ENCODE measurements at regions not wholly inside any gene's neighbourhood (a gene's known extent, or its start where the extent isn't known, plus 50 kb on each side); places are given as distances from the start of the nearest gene placed in this dataset.

DNA sequence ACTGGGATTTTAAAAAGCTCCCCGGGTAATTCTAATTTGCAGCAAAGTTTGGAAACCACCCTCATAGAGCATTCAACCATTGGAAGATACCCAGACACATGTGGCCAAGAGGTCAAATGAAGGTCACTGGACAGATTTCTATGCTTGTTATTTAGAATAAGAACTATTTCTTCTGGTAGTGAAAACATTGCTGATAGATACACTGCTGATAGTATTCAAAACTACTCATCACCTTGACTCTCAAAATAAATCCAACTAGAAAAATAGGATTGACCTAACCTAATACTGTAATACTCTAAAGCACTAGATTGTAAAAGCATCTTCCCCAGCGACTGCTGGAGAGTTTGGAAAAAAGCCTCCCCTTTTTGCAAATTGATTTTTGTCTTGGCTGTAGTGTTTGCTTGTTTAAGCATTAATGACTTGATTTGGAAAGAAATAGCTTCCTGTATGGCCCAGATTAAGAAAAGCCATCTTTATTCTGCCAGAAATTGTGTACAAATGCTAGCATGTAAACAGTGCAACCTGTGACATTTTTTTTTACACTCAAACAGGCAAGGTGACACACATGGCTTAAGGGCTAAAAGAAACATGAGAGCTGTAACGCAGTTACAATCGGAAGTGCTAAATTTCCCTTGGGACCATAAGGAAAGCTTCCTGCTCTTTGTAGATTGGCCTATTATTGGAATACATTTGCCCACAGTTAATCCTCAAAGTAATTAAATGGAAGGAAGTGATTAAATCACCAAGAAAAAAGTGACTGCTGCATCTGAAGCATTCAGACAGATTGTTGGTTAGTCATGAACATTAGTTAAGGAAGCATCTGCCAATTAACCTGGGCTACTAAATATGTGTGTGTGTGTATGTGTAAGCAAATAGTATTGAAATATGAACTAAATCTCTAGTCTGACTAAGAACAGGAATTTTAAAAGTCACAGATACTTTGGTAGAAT lies 356.5 kb upstream of the ATP2B1 start:
- in situ Hi-C loops (cut with HindIII; ENCODE audit: low sequenced_read_pairs): no loop called here
- peak; percentile 26 for DNase-seq (ENCODE audit: low read depth)

GRCh38 chr12:90062799-90063198 lies 354.2 kb upstream of the ATP2B1 start:
- H3K4me3 ChIP-seq (ENCODE audit: low read depth, low read length): no peak overlapping the region
- in situ Hi-C loops (cut with HindIII; ENCODE audit: low sequenced_read_pairs): no loop called here
- DNase-seq (ENCODE audit: low read depth): no peak
- TF ChIP-seq CTCF (IDR thresholded peaks at IDR 0.05; ENCODE audit: low read depth, low read length, missing control alignments): no peak

More for the DNA sequence above, 356.5 kb upstream of the ATP2B1 start:
- no peak for TF ChIP-seq CTCF (IDR thresholded peaks at IDR 0.05; ENCODE audit: low read depth, low read length, missing control alignments)
- no peak overlapping the region for H3K4me3 ChIP-seq (ENCODE audit: low read depth, low read length)

DNA sequence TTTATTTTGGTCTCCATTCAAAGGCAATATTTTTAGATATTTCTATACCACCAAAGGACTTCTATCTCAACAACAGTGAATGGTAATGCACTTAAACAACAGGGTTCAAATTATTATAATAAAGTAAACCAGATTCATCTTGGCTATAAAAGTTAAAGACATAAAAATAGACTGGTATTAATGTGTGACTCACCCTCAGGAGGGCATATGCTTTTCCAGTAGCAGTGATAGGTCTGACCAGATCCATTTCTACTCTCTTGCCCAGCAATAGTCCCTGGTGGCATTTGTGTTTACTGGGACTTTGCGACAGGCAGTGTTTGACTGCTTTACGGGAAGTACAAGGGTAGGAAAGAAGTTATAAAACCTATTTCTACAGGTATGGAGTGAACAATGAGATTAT lies 353.2 kb upstream of the ATP2B1 start:
- DNase-seq (ENCODE audit: low read depth): no peak
- in situ Hi-C loops (cut with HindIII; ENCODE audit: low sequenced_read_pairs): no loop called here
- no peak for TF ChIP-seq CTCF (IDR thresholded peaks at IDR 0.05; ENCODE audit: low read depth, low read length, missing control alignments)
- H3K4me3 ChIP-seq (ENCODE audit: low read depth, low read length): no peak overlapping the region

GRCh38 chr12:90060031-90060430 lies 351.4 kb upstream of the ATP2B1 start:
- no peak for TF ChIP-seq CTCF (IDR thresholded peaks at IDR 0.05; ENCODE audit: low read depth, low read length, missing control alignments)
- in situ Hi-C loops (cut with HindIII; ENCODE audit: low sequenced_read_pairs): no loop called here
- no peak overlapping the region for H3K4me3 ChIP-seq (ENCODE audit: low read depth, low read length)
- no peak for DNase-seq (ENCODE audit: low read depth)

DNA sequence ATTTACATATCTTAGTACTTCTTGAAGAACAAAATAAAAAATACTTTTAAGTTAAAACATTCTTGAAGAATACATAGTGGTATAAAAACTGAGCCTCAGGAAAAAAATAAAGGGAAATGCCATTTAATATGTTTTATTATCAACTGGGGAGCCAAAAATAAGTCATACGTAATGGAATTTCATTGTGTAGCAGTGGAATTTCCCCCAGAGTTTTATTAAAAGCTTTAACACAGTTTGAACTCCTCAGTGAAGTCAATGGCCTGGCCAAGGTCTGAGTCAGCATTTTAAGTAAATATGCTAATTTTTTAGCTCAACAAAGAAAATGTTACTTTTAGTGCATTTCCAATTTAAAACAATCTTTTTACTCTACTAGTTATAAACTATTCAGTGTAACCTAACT lies 350.1 kb upstream of the ATP2B1 start:
- no peak for TF ChIP-seq CTCF (IDR thresholded peaks at IDR 0.05; ENCODE audit: low read depth, low read length, missing control alignments)
- peak; percentile 91 for DNase-seq (ENCODE audit: low read depth)
- in situ Hi-C loops (cut with HindIII; ENCODE audit: low sequenced_read_pairs): no loop called here
- no peak overlapping the region for H3K4me3 ChIP-seq (ENCODE audit: low read depth, low read length)

GRCh38 chr12:90055071-90055470 lies 346.4 kb upstream of the ATP2B1 start:
- no peak for TF ChIP-seq CTCF (IDR thresholded peaks at IDR 0.05; ENCODE audit: low read depth, low read length, missing control alignments)
- H3K4me3 ChIP-seq (ENCODE audit: low read depth, low read length): no peak overlapping the region
- in situ Hi-C loops (cut with HindIII; ENCODE audit: low sequenced_read_pairs): no loop called here
- DNase-seq (ENCODE audit: low read depth): no peak

All from astrocyte of the cerebellum (primary cell).